ENCODE measurements at regions not wholly inside any gene's neighbourhood (a gene's known extent, or its start where the extent isn't known, plus 50 kb on each side); places are given as distances from the start of the nearest gene placed in this dataset.

GRCh38 chr18:37717098-37717497 is 151.5 kb upstream of the CELF4 start:
- H4K20me1 ChIP-seq (ENCODE audit: low read depth) = no peaks in the 10 kb centered on the region
- H3K79me2 ChIP-seq (ENCODE audit: low read depth) = no peaks in the 10 kb centered on the region
- Mint-ChIP-seq H3K9me3 (no peaks in the 10 kb centered on the region), H3K27ac (no peak overlapping the region), H3K27me3 (ENCODE audit: insufficient read depth, low read depth) (no peaks in the 10 kb centered on the region), H3K4me1 (peaks cover 6% of the 10 kb centered on the region), H3K36me3 (no peaks in the 10 kb centered on the region), H3K4me3 (no peak overlapping the region)
- no peak overlapping the region for H3K9ac ChIP-seq
- no peaks in the 10 kb centered on the region for H3K36me3 ChIP-seq
- no peak overlapping the region for H3K27ac ChIP-seq
- H3K4me2 ChIP-seq = no peak overlapping the region
- H3K4me3 ChIP-seq = no peak overlapping the region
- H3K27me3 ChIP-seq = no peaks in the 10 kb centered on the region
- no peak for DNase-seq (ENCODE audit: low spot score)
- H3K4me1 ChIP-seq = no peaks in the 10 kb centered on the region
- TF ChIP-seq EZH2phosphoT487 (IDR thresholded peaks at IDR 0.05) (no peak), EZH2 (IDR thresholded peaks at IDR 0.05) (no peak), CTCF (IDR thresholded peaks at IDR 0.05) (no peak)
- no peaks in the 10 kb centered on the region for H3F3A ChIP-seq (ENCODE audit: low read depth)
- H3K9me3 ChIP-seq (ENCODE audit: low read depth) = no peaks in the 10 kb centered on the region
- no peak overlapping the region for H2AFZ ChIP-seq (replicated peaks)

- no peak overlapping the region for H3K27ac ChIP-seq
- H3K79me2 ChIP-seq (ENCODE audit: low read depth) = no peaks in the 10 kb centered on the region
- no peaks in the 10 kb centered on the region for H4K20me1 ChIP-seq (ENCODE audit: low read depth)
- Mint-ChIP-seq H3K36me3 (no peaks in the 10 kb centered on the region), H3K4me3 (no peak overlapping the region), H3K9me3 (no peaks in the 10 kb centered on the region), H3K4me1 (peaks cover 6% of the 10 kb centered on the region), H3K27me3 (ENCODE audit: insufficient read depth, low read depth) (no peaks in the 10 kb centered on the region), H3K27ac (no peak overlapping the region)
- no peaks in the 10 kb centered on the region for H3K4me1 ChIP-seq
- H3K36me3 ChIP-seq = no peaks in the 10 kb centered on the region
- H3K4me3 ChIP-seq = no peak overlapping the region
- no peak overlapping the region for H2AFZ ChIP-seq (replicated peaks)
- H3F3A ChIP-seq (ENCODE audit: low read depth) = no peaks in the 10 kb centered on the region
- TF ChIP-seq EZH2 (IDR thresholded peaks at IDR 0.05) (no peak), EZH2phosphoT487 (IDR thresholded peaks at IDR 0.05) (no peak), CTCF (IDR thresholded peaks at IDR 0.05) (no peak)
- no peaks in the 10 kb centered on the region for H3K9me3 ChIP-seq (ENCODE audit: low read depth)
- no peaks in the 10 kb centered on the region for H3K27me3 ChIP-seq
- H3K9ac ChIP-seq = no peak overlapping the region
- H3K4me2 ChIP-seq = no peak overlapping the region
- no peak for DNase-seq (ENCODE audit: low spot score)
These were observed 150.6 kb upstream of the CELF4 start for GRCh38 chr18:37716106-37716735.

GRCh38 chr18:37714691-37715090 is 149.1 kb upstream of the CELF4 start:
- Mint-ChIP-seq H3K36me3 (no peaks in the 10 kb centered on the region), H3K4me1 (peaks cover 6% of the 10 kb centered on the region), H3K4me3 (no peak overlapping the region), H3K9me3 (no peaks in the 10 kb centered on the region), H3K27ac (no peak overlapping the region), H3K27me3 (ENCODE audit: insufficient read depth, low read depth) (no peaks in the 10 kb centered on the region)
- Histone ChIP-seq H3F3A (ENCODE audit: low read depth) (no peaks in the 10 kb centered on the region), H3K27ac (no peak overlapping the region), H3K4me3 (no peak overlapping the region), H3K4me2 (no peak overlapping the region), H3K79me2 (ENCODE audit: low read depth) (no peaks in the 10 kb centered on the region), H3K9ac (no peak overlapping the region), H2AFZ (replicated peaks) (no peak overlapping the region), H3K27me3 (no peaks in the 10 kb centered on the region), H3K36me3 (no peaks in the 10 kb centered on the region), H3K9me3 (ENCODE audit: low read depth) (no peaks in the 10 kb centered on the region), H4K20me1 (ENCODE audit: low read depth) (no peaks in the 10 kb centered on the region), H3K4me1 (no peaks in the 10 kb centered on the region)
- no peak for DNase-seq (ENCODE audit: low spot score)
- no peak for TF ChIP-seq CTCF (IDR thresholded peaks at IDR 0.05)
- no peak for TF ChIP-seq EZH2 (IDR thresholded peaks at IDR 0.05)
- no peak for TF ChIP-seq EZH2phosphoT487 (IDR thresholded peaks at IDR 0.05)
